IPS DF 19.7 (cell line): ENCODE measurements at regions not wholly inside any gene's neighbourhood (a gene's known extent, or its start where the extent isn't known, plus 50 kb on each side); places are given as distances from the start of the nearest gene placed in this dataset.
"Not testable (repeated sequence)": the region's sequence is repeated elsewhere in the genome, so short reads cannot be mapped to it uniquely, and the experiment has no call there.

Experiments used
- DNase-seq: peaks from one replicate; pipeline ENCODE4 v3.0.0-alpha.2; 2013; ENCODE audit warnings: low read depth, low spot score

DNA sequence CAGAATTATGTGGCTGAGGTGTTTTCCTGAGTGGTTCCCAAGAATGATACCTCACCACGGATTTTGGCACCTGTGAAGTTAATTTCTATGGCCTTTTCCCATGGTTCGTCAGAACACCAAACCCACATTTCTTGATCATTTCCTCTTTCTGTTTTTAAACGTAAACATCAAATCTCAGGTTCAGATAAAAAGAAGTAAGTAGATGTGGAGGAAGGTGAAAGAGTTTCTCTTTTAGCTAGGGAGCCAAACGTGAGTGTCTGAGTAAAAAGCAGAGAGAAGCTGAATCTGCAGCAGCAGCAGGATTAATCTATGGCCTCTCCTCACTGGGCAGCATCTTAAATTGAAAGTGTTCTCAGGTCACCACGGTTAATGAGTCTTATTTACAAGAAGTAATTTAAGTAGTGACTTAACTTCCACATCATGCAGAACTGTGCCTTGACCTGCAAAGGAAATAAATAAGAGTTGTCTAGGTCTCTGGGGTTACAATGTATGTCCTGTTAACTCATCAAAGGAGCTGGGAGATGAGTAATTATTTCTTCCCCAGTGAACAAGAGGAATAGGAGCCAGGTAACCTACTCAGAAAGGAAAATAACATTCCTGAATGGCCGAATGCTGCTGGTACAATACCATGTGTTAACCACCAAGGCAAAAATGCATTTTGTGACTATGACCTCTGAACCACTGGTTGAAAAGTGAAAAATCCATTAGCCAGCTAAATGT is 139.6 kb upstream of the NETO1 start:
- no peak for DNase-seq

DNA sequence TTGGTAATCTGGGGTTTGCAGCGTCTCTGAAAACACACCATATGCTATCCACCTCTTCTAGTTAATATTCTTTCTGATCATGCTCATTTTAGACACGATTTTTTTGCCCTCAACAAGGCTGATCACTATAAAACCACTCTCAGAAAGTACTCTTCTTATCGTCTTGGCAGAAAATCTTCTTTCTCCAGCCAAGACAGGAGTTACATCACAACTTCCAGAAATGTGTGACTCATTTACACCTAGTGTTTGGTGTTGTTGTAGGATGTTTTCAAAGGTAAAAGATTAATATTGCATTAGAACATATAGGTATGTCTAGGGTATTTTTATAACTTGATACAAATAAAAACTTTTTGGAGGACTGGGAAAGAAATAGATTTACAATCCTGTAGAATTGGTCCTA is 138.5 kb upstream of the NETO1 start:
- DNase-seq = no peak

DNA sequence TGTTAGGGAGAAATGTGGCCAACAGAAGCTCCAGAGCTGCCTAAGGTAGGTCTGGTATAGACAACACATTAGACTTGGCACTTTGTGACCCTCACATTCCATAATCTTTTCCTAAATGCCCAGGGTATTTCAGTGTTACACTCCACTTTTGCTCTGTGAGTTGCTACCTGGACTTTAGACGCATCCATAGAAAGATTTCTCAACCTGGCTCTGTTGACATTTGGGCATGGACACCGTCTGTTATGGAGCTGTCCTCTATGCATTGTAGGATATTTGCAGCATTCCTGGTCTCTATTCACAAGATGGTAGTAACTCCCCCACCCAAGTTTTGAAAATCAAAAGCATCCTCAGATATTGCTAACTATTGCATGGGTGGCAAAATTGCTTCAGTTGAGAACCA is 136.5 kb upstream of the NETO1 start:
- DNase-seq = no peak

DNA sequence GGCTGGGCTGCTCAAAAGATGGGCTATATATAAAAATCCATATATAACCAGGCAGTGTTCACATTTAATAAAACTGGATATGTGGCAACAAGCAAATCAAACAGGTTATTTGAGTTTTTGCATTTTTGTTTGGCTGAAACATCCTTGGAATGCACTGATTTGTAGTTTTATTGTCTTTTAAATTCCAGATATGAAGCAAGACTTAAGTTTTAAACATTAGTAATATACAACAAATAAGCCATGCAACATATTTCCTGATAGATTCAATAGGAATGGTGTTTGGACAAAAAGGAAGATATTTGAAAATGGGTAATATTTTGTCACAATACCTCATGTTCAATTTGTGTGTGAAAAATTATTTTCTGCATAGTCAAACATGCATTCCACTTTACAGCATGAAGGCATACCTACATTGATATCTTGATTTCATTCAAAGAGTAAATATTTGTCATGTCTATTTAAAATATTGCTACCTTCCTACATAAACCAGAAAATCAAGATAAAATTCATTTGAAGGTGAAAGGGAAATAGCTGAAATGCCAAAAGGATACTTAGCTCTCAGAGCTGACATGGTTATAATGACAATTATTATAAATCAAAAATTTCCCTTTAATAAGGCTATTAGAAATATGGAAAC is 132.3 kb upstream of the NETO1 start:
- no peak for DNase-seq

DNA sequence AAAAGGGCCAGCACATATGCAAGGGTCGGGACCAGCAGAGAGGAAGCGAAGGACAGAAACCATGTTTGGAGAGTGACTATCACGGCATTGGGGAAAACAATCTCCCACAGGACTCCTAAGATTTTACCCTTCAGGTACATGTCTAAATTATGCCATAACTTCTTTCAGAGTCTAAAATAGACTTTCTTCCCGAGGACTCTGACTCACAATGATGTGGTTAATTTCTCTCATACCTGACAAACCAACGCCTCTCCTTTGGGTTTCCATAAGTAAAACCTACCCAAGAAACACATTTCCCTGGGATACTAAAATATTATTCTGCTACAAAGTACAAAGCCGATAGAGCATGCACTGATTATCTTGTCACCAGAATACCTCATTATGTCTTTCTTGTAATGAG is 127.8 kb upstream of the NETO1 start:
- DNase-seq = no peak

DNA sequence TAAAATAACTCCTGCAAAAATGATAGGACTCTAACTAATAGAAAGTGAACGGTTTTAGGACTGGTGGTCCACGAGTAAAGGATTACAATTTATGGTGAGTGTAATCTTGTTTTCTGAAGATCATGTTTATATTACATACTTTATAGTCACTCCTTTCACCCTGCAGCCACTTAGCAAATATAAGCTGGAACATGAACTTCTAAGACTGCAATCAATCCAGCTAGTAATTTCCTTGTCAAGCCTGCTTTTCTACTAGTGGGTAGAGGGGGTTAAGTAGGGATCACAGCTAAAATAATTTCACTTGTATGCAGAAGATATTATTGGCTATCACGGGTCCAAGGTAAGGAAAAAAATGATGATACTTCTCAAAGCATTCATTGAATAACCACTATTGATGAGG is 125.5 kb upstream of the NETO1 start:
- no peak for DNase-seq

DNA sequence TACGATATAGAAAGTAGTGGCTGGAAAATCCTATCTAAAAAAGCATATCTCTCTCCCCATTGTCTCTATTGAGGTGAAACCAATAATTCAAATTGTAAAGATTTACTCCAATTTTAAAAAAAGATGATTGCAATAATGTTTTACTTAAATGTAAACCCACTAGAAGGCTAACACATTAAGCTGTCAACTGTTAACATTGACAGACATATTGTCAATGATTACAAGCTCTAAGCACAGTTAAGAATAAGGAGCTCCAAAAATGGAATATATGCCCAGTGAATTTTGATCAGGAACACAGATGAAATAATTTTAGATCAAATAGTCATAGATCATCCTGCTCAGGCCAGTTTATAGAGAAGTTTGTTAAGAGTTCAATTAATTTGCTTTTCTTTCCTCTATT is 123.6 kb upstream of the NETO1 start:
- DNase-seq = no peak

DNA sequence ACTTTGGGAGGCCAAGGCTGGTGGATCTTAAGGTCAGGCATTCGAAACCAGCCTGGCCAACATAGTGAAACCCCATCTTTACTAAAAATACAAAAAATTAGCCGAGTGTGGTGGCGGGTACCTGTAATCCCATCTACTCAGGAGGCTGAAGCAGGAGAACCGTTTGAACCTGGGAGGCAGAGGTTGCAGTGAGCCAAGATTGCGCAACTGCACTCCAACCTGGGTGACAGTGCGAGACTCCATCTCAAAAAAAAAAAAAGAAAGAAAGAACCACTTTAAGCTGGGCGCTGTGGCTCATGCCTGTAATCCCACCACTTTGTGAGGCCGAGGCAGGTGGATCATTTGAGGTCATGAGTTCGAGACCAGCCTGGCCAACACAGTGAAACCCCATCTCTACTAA is 119.8 kb upstream of the NETO1 start:
- not testable (repeated sequence) for DNase-seq

DNA sequence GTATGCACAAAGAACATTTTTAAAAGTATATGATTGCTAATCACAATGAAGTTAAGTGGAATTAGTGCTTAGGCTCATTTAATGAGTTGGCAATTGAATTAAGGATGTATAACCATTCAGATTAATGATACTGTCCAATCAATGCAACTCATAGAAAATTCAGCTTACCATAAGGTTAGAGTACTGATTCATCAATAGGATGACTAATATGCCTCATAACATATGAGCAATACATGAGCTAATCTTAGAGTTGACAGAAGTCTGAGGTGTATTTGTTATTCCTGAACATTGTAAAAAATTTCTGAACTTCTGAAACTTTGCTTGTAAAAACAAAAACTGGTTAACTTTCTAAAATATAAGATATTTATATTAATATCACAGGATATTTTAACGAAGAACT is 118.3 kb upstream of the NETO1 start:
- DNase-seq = no peak

DNA sequence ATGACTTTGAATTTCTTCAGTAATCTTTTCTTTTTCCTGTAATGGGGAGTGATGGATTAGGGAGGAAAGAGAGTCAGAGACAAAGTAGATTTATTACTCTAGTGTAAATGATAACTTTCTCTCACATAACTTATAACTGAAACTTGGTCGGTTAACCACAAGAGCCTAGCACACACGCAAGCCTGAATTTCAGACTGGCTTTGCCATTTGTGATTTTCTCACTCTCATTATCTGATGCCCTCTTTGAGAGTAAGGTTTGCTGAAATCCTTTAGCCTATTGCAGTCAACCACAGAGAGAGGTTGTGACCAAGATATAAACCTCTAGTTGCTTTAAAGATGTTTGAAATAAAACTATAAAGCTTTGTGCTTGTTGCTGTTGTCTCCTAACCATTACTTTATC is 117.9 kb upstream of the NETO1 start:
- no peak for DNase-seq

DNA sequence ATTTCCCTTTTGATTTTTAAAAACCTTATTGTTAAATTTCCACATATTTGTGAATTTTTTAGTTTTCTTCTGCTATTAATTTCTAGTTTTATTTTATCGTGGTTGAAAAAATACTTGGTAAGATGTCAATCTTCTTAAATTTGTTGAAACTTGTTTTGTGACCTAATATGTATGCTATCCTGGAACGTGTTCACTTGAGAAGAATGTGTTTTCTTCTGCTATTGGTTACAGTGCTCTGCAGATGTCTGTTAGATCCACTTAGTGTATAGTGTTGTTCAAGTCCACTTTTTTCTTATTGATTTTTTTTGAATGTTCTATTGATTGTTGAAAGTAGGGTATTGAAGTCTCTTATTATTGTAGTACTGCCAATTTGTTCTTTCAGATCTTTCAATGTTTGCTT is 116.5 kb upstream of the NETO1 start:
- DNase-seq = no peak

DNA sequence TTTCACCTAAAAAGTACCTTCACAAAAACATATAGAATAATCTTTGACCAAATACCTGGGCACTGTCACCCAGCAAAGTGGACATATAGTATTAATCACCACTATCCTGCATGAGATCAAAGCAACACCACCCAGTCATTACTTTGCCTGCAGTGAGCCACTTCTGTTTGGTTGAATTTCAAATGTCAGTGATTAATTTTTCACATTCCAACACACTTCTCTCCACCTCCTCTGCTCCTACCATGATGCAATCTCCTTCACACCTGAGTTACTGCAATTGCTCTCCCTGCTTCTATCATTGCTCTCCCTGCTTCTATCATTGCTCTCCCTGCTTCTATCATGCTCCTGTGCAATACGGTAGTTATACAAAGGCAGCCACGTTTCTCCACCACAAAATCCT is 106.1 kb upstream of the NETO1 start:
- no peak for DNase-seq

DNA sequence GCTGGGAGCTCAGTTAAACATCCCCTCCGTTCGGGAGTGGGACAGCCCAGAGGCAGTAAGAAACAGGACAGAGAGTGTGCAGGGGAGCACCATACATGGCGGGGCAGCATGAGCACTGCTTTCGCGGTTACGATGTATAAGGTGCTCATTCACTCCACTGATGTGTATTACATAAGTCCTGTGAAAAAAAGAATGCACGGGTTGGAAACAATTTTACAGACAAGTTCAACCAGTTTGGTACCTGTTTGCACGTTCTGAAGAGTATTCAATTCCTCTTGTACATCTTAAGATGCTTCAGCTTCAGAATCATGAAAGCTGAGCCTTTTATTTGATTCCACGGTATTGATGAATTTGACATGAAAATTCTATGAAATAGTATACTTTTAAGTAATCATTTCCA is 97.8 kb upstream of the NETO1 start:
- DNase-seq = no peak

DNA sequence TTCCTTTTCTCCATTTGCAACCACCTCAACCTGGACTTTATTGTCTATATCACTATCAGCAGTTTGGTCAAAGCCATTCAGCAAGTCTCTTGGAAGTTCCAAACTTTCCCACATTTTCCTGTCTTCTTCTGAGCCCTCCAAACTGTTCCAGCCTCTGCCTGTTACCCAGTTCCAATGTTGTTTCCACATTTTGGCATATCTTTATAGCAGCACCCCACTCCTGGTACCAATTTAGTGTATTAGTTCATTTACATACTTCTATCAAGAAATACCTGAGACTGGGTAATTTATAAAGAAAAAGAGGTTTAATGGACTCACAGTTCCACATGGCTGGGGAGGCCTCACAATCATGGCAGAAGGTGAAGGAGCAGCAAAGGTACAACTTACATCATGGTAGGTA is 90.4 kb upstream of the NETO1 start:
- not testable (repeated sequence) for DNase-seq

DNA sequence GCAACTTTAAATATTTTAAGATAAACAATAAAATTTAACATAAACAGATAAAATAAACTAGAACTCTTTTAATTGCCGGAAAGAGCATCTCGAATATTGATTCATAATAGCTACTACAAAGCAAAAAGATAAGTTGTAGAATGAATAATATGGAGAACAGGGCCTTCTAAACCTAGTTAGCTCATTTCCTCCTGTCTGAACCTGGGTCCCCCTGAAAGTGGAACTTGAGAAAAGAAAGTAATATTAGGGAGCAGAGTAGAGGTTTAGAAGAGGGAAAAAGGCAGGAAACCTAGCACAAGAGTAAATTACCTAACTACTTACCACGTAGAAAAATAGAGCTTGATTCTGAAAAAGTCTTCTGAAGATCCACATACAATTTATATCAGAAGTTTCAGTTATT is 80.7 kb upstream of the NETO1 start:
- DNase-seq = no peak

DNA sequence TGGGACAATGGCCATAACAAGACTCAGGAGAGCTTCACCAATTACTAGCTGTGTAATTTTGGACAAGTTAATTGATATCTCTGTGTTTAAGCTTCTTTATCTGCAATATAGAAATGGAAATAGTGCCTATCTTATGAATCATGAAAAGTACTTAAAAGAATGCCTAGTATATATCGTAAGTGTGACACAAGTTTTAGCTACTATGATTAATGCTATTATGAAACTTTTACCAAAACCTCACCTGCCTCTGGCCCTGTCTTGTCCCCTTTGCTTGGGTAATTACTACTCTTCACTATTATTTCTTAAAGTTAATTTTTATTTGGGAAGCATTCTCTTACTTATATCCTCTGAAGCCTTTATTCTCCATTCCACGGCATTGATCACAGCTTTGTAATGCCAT is 75.0 kb upstream of the NETO1 start:
- no peak for DNase-seq

DNA sequence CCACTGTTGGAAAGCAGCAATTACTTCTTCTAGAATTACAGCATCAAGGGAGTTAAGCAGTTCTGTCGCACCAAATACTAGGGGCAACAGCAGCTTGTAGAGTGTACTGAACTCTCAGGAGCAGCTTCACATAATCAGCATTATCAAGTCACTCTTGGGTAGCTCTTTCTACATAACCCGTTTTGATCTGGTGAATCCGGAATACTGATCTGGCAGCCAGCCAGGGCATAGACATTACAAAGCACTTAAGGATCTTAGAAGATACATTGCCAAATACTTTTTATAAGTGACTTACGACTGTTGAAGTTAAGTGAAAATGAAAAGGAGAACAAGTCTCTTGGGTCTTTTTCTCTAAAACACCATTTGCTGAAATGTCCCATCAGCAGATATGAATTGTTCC is 73.2 kb upstream of the NETO1 start:
- DNase-seq = no peak

DNA sequence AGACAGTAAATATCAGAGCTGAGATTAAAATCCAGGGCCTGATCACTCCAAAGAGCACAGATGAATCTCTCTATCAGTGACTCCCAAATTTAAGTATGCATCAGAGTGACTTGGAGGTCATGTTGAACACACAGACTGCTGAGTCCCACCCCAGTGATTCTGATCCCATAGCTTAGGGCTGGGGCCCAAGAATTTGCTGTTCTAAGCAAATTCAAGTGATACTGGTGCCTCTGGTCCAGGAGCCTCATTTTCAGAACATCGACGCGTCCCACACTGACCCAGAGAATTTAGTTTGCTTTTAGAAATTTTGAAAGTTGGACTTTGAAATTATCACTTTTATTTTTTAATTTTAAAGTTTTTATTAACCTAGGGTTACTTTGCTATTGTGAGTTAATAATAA is 72.7 kb upstream of the NETO1 start:
- no peak for DNase-seq

DNA sequence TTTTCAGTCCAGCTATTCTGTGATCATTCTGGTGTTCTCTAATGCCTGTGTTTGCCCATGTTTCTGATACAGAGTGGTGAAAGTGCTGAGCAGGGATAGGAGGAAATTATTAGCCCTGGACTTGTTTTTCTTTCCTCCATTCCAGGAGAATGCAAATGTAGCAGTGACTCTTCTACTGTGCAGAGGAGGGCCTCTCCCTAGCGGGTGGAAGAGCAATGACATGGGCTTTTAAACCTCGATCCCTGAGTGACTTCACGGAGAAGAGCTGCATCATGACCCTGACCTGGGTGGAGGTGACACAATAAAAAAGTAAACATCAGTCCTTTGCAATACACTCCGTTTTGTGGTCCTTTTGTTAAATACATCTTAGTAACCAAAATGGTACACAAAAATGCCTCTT is 68.0 kb upstream of the NETO1 start:
- no peak for DNase-seq

DNA sequence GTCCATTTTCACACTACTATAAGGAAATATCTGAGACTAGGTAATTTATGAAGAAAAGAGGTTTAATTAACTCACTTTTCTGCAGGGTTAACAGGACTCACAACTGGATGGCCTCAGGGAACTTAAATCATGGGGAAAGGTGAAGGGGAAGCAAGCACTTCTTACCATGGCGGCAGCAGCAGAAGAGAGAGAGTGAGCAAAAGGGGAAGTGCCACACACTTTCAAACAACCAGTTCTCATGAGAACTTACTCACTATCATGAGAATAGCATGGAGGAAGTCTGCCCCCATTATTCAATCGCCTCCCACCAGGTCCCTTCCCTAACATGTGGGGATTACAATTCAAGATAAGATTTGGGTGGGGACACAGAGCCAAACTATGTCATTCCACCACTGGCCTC is 55.1 kb upstream of the NETO1 start:
- DNase-seq = no peak
